ENCODE measurements at regions not wholly inside any gene's neighbourhood (a gene's known extent, or its start where the extent isn't known, plus 50 kb on each side); places are given as distances from the start of the nearest gene placed in this dataset.
A peak's percentile ranks its signal among the peaks of the same experiment; 100 is the strongest.

GRCh38 chr5:174850565-174851169 is 126.3 kb downstream of the MSX2 start:
- no peak overlapping the region for H3K9ac ChIP-seq (ENCODE audit: low read depth, low read length)
- H3K27me3 ChIP-seq (ENCODE audit: insufficient read depth, low read length) = no peaks in the 10 kb centered on the region
- WGBS = 72% methylated on average over 3 of the region's 4 CpGs

GRCh38 chr5:174849426-174849825 is 125.0 kb downstream of the MSX2 start:
- H3K27me3 ChIP-seq (ENCODE audit: insufficient read depth, low read length) = no peaks in the 10 kb centered on the region

More at GRCh38 chr5:174850565-174851169, 126.3 kb downstream of the MSX2 start:
- Histone ChIP-seq H3K27ac (ENCODE audit: low read depth, low read length) (no peak overlapping the region), H3K9me3 (ENCODE audit: insufficient read depth, low read depth, low read length) (no peaks in the 10 kb centered on the region), H3K4me1 (ENCODE audit: insufficient read depth, low read length) (no peaks in the 10 kb centered on the region), H3K4me3 (ENCODE audit: low read length) (no peak overlapping the region), H3K36me3 (ENCODE audit: insufficient read depth, low read length) (no peaks in the 10 kb centered on the region)

GRCh38 chr5:174844971-174845370 is 120.6 kb downstream of the MSX2 start:
- H3K4me1 ChIP-seq (ENCODE audit: insufficient read depth, low read length) = peaks cover 5% of the 10 kb centered on the region; the same call in 1 of the 2 replicates
- no peaks in the 10 kb centered on the region for H3K27me3 ChIP-seq (ENCODE audit: insufficient read depth, low read length)
- no peaks in the 10 kb centered on the region for H3K9me3 ChIP-seq (ENCODE audit: insufficient read depth, low read depth, low read length)
- no peak overlapping the region for H3K27ac ChIP-seq (ENCODE audit: low read depth, low read length)
- no peak overlapping the region for H3K9ac ChIP-seq (ENCODE audit: low read depth, low read length)
- H3K36me3 ChIP-seq (ENCODE audit: insufficient read depth, low read length) = no peaks in the 10 kb centered on the region
- 91% methylated on average over 3 of the region's 3 CpGs for WGBS
- H3K4me3 ChIP-seq (ENCODE audit: low read length) = no peak overlapping the region

More at GRCh38 chr5:174849426-174849825, 125.0 kb downstream of the MSX2 start:
- H3K27ac ChIP-seq (ENCODE audit: low read depth, low read length) = no peak overlapping the region
- no peaks in the 10 kb centered on the region for H3K4me1 ChIP-seq (ENCODE audit: insufficient read depth, low read length)
- WGBS = 91% methylated on average over 7 of the region's 7 CpGs
- H3K4me3 ChIP-seq (ENCODE audit: low read length) = no peak overlapping the region
- H3K9ac ChIP-seq (ENCODE audit: low read depth, low read length) = no peak overlapping the region
- H3K36me3 ChIP-seq (ENCODE audit: insufficient read depth, low read length) = no peaks in the 10 kb centered on the region
- H3K9me3 ChIP-seq (ENCODE audit: insufficient read depth, low read depth, low read length) = no peaks in the 10 kb centered on the region

DNA sequence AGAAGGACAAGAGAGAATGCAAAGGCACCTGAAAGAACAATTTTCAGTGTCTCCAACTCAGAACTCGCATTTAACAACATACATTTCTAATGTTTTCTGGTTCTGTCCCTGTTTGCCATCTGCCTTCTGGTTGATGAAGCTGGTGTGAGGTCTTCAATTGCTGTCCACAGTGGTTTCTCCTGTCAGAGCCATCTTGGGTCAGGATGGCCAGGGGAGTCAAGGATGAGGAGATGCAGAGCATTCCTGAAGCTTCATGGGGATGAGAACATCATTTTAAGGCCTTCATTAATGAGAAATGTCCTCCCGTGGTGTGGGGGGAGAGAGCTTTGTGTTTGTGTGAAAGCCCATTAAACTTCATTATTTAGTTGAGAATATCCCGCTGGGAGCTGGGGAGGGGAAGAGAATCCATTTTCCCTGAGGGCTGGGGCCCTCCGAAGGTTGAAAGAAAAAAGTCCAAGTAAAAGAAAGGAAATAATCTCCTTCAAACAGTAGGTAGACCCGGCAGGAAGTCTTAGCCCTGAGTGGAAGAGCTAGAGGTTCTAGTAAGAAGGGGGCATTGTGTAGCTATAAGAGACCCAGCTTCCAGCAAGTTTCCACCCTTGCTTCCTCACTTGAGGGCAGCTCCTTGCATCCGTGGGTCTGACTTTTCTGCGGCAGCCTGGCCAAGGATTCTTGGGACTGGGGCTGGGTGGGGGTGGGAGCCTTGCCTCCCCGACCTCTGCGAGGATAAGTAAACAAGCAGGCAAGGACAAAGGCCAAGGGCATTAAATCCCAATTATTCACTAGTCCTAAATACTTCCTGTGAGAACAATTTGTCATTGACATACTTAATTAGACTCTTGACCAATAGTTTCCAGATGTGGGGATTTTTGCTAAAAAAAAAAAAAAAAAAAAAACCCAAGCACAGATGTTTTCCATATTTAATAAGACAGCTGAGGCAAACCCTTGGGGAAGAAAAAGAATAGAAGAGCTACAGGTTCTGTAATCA is 119.2 kb downstream of the MSX2 start:
- WGBS = 45% methylated on average over 9 of the region's 9 CpGs
- no peaks in the 10 kb centered on the region for H3K9me3 ChIP-seq (ENCODE audit: insufficient read depth, low read depth, low read length)
- H3K9ac ChIP-seq (ENCODE audit: low read depth, low read length) = no peak overlapping the region
- peak overlapping the region; percentile 89 for H3K27ac ChIP-seq (ENCODE audit: low read depth, low read length)
- H3K4me3 ChIP-seq (ENCODE audit: low read length) = no peak overlapping the region
- no peaks in the 10 kb centered on the region for H3K36me3 ChIP-seq (ENCODE audit: insufficient read depth, low read length)
- peaks cover 5% of the 10 kb centered on the region; the same call in 1 of the 2 replicates for H3K4me1 ChIP-seq (ENCODE audit: insufficient read depth, low read length)
- H3K27me3 ChIP-seq (ENCODE audit: insufficient read depth, low read length) = no peaks in the 10 kb centered on the region

DNA sequence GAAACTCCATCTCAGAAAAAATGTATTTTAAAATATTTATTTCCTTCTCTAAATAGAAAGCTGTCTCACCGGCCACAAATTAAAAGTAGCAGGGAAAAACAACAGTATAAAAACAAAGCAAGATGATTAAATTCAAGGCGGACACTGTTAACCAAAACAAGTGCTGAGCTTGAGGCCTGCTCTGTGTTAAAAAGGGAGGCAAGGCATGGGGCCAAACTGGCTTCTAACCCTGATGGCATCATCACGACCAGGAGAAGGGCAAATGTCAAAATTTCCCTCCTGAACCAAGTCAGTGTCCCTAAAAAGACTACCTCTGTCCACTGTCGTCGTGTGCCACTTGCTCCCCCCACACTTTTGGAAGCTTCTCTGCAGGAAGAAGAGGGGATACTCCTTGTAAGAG is 116.1 kb downstream of the MSX2 start:
- WGBS = 91% methylated on average over 5 of the region's 5 CpGs
- H3K4me1 ChIP-seq (ENCODE audit: insufficient read depth, low read length) = peaks cover 5% of the 10 kb centered on the region; the same call in 1 of the 2 replicates
- H3K36me3 ChIP-seq (ENCODE audit: insufficient read depth, low read length) = no peaks in the 10 kb centered on the region
- no peak overlapping the region for H3K4me3 ChIP-seq (ENCODE audit: low read length)
- no peaks in the 10 kb centered on the region for H3K9me3 ChIP-seq (ENCODE audit: insufficient read depth, low read depth, low read length)
- H3K27me3 ChIP-seq (ENCODE audit: insufficient read depth, low read length) = no peaks in the 10 kb centered on the region
- no peak overlapping the region for H3K27ac ChIP-seq (ENCODE audit: low read depth, low read length)
- H3K9ac ChIP-seq (ENCODE audit: low read depth, low read length) = no peak overlapping the region

- Histone ChIP-seq H3K36me3 (ENCODE audit: insufficient read depth, low read length) (no peaks in the 10 kb centered on the region), H3K9me3 (ENCODE audit: insufficient read depth, low read depth, low read length) (no peaks in the 10 kb centered on the region), H3K27me3 (ENCODE audit: insufficient read depth, low read length) (no peaks in the 10 kb centered on the region), H3K27ac (ENCODE audit: low read depth, low read length) (no peak overlapping the region), H3K4me3 (ENCODE audit: low read length) (no peak overlapping the region), H3K9ac (ENCODE audit: low read depth, low read length) (no peak overlapping the region), H3K4me1 (ENCODE audit: insufficient read depth, low read length) (peaks cover 5% of the 10 kb centered on the region; the same call in 1 of the 2 replicates)
- 94% methylated on average over 1 of the region's 1 CpG for WGBS
Measured at GRCh38 chr5:174839196-174839595, 114.8 kb downstream of the MSX2 start.

GRCh38 chr5:174837919-174838902 is 113.8 kb downstream of the MSX2 start:
- H3K9ac ChIP-seq (ENCODE audit: low read depth, low read length) = no peak overlapping the region
- H3K27ac ChIP-seq (ENCODE audit: low read depth, low read length) = no peak overlapping the region
- H3K9me3 ChIP-seq (ENCODE audit: insufficient read depth, low read depth, low read length) = no peaks in the 10 kb centered on the region
- no peak overlapping the region for H3K4me3 ChIP-seq (ENCODE audit: low read length)
- 41% methylated on average over 7 of the region's 8 CpGs for WGBS
- H3K27me3 ChIP-seq (ENCODE audit: insufficient read depth, low read length) = no peaks in the 10 kb centered on the region
- no peaks in the 10 kb centered on the region for H3K36me3 ChIP-seq (ENCODE audit: insufficient read depth, low read length)
- H3K4me1 ChIP-seq (ENCODE audit: insufficient read depth, low read length) = peaks cover 4% of the 10 kb centered on the region; the same call in 1 of the 2 replicates

- Histone ChIP-seq H3K36me3 (ENCODE audit: insufficient read depth, low read length) (no peaks in the 10 kb centered on the region), H3K27ac (ENCODE audit: low read depth, low read length) (no peak overlapping the region), H3K4me1 (ENCODE audit: insufficient read depth, low read length) (no peaks in the 10 kb centered on the region), H3K9ac (ENCODE audit: low read depth, low read length) (no peak overlapping the region), H3K27me3 (ENCODE audit: insufficient read depth, low read length) (no peaks in the 10 kb centered on the region), H3K4me3 (ENCODE audit: low read length) (no peak overlapping the region), H3K9me3 (ENCODE audit: insufficient read depth, low read depth, low read length) (no peaks in the 10 kb centered on the region)
- 79% methylated on average over 5 of the region's 5 CpGs for WGBS
Measured at GRCh38 chr5:174834081-174834480, 109.7 kb downstream of the MSX2 start.

DNA sequence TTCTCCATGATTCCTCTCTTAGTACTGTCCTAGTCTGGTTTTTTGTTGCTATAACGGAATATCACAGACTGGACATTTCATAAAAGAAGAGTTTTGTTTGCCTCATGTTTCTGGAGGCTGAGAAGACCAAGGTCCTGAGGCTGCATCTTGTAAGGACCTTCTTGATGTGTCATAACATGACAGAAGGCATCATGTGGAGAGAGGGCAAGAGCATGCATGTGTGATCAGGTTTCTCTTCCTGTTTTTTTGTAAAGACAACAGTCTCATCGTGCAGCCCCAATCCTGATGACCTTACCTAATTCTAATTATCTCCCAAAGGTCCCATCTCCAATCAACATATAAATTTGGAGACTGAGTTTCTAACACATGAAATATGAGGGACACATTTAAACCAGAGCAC is 108.4 kb downstream of the MSX2 start:
- Histone ChIP-seq H3K4me3 (ENCODE audit: low read length) (no peak overlapping the region), H3K27ac (ENCODE audit: low read depth, low read length) (no peak overlapping the region), H3K36me3 (ENCODE audit: insufficient read depth, low read length) (no peaks in the 10 kb centered on the region), H3K9me3 (ENCODE audit: insufficient read depth, low read depth, low read length) (no peaks in the 10 kb centered on the region), H3K4me1 (ENCODE audit: insufficient read depth, low read length) (no peaks in the 10 kb centered on the region), H3K9ac (ENCODE audit: low read depth, low read length) (no peak overlapping the region), H3K27me3 (ENCODE audit: insufficient read depth, low read length) (no peaks in the 10 kb centered on the region)
- 94% methylated on average over 2 of the region's 2 CpGs for WGBS

DNA sequence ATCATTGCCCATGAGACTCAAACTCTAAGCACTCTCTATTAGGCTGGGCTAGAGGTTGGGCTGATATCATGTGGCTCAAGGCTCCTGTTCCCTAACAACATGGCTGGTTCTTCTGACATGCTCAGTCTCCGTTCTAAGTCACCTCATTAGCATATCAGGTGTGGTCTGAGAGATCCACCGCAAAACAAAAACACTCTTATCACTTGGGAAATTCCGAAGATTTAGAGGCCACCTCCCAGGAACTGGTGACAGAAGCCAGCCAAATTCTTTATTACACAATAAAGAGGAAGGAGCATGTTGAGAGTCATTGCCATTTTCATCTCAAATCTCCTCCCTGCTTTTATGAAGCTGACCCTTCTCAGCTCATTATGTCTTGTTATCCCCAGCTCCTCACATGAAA is 107.6 kb downstream of the MSX2 start:
- Histone ChIP-seq H3K27ac (ENCODE audit: low read depth, low read length) (no peak overlapping the region), H3K9me3 (ENCODE audit: insufficient read depth, low read depth, low read length) (no peaks in the 10 kb centered on the region), H3K4me3 (ENCODE audit: low read length) (no peak overlapping the region), H3K4me1 (ENCODE audit: insufficient read depth, low read length) (no peaks in the 10 kb centered on the region), H3K27me3 (ENCODE audit: insufficient read depth, low read length) (no peaks in the 10 kb centered on the region), H3K9ac (ENCODE audit: low read depth, low read length) (no peak overlapping the region), H3K36me3 (ENCODE audit: insufficient read depth, low read length) (no peaks in the 10 kb centered on the region)
- 76% methylated on average over 3 of the region's 3 CpGs for WGBS

Data from HUES64 (cell line).